ENCODE measurements at regions not wholly inside any gene's neighbourhood (a gene's known extent, or its start where the extent isn't known, plus 50 kb on each side); places are given as distances from the start of the nearest gene placed in this dataset.

DNA sequence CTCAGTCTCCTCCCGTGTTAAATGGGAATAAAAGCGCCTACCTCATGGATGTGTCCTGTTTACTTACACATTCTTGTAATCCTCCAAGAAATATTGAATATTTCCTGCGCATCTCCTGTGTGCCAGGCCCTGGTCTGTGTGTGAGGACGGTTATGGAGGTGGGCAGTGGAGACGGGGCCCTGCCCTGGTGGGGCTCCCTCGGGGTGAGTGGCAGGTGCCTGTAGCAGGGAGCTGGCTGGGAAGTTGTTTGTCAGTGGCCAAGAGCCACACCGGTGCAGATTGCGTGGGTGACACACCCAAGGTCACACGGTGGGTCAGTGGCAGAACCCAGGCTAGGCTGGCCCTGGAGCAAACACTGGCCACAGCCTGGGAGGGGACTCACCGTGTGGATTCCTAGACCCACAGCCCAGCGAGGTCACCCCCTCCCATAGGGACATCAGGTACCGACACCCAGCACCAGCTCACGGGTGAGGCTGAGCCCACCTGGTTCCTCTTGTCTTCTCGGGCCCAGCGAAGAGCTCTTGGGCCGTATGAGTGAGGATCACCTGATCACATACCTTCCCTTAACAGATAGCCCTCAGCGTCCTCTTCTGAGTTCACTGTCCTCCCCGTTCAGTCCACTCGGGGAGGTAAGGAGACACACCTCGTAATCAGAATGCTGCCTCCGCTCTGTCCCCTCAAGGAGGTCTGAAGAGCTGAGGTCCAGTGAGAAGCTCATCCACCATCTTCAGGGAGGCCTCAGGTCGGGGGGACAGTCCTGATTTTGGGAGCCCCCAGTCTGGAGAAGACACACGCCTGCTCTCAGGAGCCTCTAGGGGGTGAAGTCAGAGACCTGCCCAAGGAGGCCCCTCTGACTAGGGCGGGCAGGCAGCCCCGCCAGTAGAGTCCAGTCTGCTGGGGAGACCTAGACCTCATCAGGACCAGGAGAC, 349.6 kb downstream of the MATN1 start:
- TF ChIP-seq GATA3 (IDR thresholded peaks at IDR 0.05; ENCODE audit: low read depth, low read length) (no peak), GATA2 (IDR thresholded peaks at IDR 0.05; ENCODE audit: low read depth, low read length) (no peak)

DNA sequence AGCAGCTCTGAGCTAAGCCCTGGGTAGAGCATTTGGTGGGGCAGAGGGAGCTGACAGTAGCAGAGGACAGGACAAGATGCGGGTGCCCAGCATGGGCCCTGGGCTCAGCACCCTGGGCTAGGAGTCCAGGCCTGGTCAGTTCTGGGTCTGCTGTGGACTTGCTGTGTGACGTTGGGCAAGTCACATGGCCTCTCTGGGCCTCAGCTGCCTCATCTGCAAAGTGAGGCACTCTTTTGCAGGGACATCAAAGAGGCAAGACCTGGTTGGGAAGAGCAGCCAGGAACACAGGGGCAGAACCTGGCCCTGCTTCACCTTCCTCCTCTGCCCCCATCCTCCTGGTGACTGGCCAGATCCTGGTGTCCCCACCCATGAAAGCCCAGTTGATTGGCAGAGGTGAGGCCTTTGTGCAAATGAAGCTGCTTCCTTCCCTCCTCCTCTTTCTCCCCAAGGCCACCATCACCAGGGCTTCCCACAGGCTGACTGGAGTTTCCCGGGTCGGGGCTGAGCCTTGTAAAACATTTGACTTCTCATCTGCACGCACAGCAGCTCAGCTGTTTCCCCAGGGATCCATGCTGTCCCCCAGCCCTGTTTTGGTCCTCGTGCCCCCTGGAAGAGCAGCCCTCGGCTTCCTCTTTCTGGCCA, 350.5 kb downstream of the MATN1 start:
- no peak for TF ChIP-seq GATA2 (IDR thresholded peaks at IDR 0.05; ENCODE audit: low read depth, low read length)

DNA sequence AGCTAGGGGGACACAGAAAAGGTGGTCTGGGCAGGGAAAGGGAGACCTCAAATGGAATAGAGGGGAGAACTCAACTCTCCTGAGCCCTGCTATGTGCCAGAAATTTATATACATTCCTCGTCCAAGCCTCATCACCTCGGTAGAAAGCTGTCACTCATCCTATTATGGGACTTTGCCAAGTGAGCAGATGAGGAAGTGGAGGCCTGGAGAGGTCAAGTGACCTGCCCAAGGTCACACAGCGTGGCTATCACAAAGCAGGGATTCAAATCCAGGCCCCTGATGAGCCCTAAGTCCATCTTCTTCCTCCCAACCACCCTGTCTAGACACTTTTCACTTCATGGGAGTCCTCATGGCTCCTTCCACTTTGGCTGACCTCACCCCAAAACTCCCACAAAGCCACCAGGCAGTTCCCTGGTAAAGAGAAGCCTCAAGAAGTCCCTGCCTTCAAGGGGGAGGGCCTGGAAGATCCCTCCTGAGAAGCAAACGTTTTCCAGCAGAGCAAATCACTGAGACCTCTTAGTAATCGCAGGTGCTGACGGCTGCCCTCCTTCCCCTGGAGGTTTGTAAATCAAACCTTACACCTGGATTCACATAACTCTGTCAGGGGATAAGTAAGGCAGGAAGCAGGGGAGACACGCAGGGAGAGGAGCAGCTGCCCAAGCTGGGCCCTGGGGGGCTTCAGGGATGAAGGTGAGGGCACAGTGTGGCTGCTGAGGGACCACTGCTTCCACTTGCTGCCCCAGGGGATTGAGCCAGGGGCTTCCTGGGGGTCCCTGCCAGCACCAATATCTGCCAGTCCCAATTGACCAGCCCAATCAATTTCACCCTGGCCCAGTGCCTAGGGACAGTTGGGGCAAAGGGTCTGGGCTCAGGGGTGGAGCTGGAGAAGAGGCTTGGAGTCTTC, 351.2 kb downstream of the MATN1 start:
- no peak for TF ChIP-seq GATA3 (IDR thresholded peaks at IDR 0.05; ENCODE audit: low read depth, low read length)
- no peak for TF ChIP-seq GATA2 (IDR thresholded peaks at IDR 0.05; ENCODE audit: low read depth, low read length)

DNA sequence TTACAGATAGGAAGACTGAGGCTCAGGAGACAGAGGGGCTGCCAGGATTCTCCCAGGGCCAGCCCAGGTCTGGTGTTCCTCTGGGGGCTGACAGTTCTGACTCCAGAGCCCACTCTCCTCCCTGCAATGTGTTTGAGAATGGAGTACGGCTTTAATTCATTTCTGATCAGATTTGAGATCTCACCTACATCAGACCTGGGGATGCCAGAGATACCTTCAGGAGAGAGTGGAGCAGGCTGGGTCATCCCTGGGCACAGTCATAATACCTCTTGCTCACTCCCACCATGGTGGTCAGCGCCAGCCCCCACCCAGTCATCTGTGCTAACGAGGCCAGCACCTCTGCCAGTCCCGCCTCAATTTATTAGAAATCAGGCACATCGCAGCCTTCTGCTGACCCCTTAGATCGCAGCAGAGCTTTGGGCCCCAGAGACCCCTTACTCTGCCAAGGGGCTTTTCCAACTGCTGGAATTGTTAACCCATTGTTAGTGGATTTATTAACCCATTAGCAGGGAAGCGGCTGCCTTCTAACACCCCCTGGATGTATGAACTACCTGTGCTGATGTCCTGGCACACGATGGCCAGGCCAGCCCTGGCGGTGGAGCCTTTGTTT, 352.1 kb downstream of the MATN1 start:
- TF ChIP-seq GATA3 (IDR thresholded peaks at IDR 0.05; ENCODE audit: low read depth, low read length) = no peak
- TF ChIP-seq GATA2 (IDR thresholded peaks at IDR 0.05; ENCODE audit: low read depth, low read length) = no peak

DNA sequence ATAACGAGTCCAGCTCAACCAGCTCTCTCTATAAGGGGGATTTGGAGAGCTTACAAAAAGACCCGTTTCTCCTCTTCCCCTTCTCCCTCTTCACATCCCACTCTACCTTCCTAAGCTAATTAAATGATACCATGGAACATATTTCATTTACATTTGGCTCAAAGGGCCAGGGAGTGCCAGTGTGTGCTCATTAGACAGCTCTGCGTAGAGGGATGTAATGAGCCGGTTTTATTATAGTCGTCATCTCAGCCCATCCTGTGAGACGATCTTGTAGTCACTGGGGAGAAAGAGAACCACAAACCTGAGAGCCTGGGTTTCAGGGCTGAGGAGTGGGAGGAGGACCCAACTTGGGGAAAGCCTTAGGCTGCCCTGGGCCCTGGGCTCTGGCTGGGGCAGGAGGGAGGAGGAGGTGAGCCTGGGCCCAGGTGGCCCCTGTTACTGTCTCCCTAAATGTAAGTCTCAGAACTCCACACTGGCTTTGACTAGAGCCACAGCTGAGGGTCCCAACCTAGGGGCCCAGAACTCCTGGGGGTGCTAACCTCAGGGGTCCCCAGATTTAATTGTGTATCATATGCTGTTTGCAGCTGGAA, 354.6 kb downstream of the MATN1 start:
- TF ChIP-seq GATA2 (IDR thresholded peaks at IDR 0.05; ENCODE audit: low read depth, low read length) (no peak), GATA3 (IDR thresholded peaks at IDR 0.05; ENCODE audit: low read depth, low read length) (no peak)

DNA sequence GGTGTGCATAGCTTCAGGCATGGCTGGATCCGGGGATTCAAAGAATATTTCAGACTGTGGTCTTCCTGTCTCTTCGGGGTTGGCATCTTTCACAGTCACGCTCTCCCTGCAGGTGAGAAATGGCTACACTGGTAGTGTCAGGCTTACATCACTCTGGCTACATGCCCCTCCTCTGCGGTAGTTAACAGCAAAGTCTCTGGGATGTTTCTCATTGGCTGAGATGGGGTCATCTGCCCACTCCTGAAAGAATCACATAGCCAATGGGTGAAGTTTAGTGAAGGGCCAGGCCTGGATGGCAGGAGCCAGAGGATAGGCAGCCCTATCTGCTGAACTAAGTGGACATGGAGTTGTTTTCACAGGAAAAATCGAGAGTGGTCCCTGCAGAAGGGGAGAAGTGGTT, 356.5 kb downstream of the MATN1 start:
- TF ChIP-seq GATA3 (IDR thresholded peaks at IDR 0.05; ENCODE audit: low read depth, low read length) (no peak), GATA2 (IDR thresholded peaks at IDR 0.05; ENCODE audit: low read depth, low read length) (no peak)

DNA sequence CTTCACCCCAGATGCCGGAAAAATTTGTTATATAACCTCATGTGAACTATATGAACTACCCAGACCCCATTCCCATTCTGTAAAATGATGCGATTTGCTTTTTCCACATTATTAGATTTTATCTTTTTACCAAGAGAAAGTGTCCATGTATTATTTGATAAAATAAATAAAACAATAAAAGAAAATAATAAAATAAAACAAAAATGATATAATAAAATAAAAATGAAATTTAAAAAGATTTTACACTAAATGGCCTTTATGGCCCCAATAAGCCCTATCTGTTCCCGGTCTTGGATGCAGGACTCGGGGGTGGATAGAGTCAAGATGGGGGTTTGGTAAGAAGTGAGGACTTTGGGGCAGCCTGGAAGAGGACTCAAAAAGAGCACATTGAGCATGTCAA, 357.2 kb downstream of the MATN1 start:
- no peak for TF ChIP-seq GATA2 (IDR thresholded peaks at IDR 0.05; ENCODE audit: low read depth, low read length)
- no peak for TF ChIP-seq GATA3 (IDR thresholded peaks at IDR 0.05; ENCODE audit: low read depth, low read length)

DNA sequence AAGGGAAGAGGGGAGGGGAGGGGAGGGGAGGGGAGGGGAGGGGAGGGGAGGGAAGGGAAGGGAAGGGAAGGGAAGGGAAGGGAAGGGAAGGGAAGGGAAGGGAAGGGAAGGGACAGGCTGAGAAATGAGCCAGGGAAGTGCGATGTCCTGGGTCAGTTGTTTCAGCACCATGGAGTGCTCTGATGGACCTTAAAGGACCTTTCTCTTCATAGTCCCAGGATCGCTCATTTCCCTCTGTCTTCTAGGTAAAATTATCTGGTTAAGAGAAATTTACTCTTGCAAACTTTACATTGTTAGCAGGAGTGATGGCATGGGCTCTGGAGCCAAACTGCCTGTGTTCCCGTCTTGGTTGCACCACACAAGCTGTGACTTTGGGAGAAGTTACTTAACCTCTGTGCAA, 357.8 kb downstream of the MATN1 start:
- TF ChIP-seq GATA3 (IDR thresholded peaks at IDR 0.05; ENCODE audit: low read depth, low read length) (no peak), GATA2 (IDR thresholded peaks at IDR 0.05; ENCODE audit: low read depth, low read length) (no peak)

DNA sequence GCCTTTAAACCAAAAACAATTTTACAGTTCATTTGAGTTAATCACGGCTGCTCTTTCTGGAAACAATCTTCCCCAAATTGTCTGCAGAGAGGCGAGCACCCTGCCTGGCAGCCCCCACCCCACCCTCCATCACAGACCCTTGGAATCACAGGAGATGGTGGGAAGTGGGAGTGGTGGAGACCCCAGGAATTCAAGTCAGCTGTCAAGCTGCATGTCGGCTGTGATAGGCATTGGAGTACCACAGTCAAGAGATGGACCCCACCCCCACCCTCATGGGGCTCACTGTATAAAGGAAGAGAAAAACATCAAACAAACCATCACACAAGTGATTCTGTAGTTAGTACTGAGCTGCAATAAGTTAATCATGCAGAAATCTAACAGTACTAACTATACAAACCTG, 360.4 kb downstream of the MATN1 start:
- no peak for TF ChIP-seq GATA2 (IDR thresholded peaks at IDR 0.05; ENCODE audit: low read depth, low read length)

DNA sequence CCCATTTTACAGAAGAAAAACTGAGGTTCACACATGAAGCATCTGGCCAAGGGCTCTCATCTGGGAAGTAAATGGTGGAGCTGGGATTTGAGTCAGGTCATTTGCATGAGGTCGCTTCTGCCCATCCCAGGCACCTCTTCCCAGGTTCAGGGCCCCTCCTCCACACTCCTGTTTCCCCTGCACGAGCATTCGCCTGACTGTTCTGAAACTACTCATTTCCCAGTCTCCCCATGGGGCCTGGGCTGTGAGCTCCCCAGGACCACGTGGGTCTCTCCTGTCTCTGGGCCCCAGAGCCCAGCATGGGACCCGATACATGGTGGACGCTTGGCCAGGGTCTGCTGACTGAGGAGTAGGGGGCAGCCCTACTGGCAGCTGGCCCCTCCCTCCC, 360.8 kb downstream of the MATN1 start:
- TF ChIP-seq GATA2 (IDR thresholded peaks at IDR 0.05; ENCODE audit: low read depth, low read length) (no peak), GATA3 (IDR thresholded peaks at IDR 0.05; ENCODE audit: low read depth, low read length) (no peak)

DNA sequence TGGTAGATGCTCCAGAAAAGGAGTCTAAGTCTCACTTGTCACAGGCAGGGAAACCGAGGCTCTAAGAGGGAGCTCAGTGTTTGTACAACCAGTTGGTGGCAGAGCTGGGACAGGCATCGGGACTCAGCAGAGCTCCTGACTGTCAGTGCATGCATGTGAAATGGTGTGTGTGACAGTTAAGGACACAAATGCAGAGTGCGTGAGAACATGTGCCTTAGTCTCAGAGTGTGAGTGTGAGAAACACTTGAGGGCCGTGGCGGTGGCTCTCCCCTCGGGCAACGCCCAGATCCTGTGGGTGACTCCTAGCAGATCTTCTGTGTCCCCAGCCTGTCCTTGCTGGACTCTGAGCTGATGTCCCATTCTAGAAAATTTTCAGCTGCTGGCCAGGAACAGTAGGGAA, 362.6 kb downstream of the MATN1 start:
- TF ChIP-seq GATA3 (IDR thresholded peaks at IDR 0.05; ENCODE audit: low read depth, low read length) (no peak), GATA2 (IDR thresholded peaks at IDR 0.05; ENCODE audit: low read depth, low read length) (no peak)

DNA sequence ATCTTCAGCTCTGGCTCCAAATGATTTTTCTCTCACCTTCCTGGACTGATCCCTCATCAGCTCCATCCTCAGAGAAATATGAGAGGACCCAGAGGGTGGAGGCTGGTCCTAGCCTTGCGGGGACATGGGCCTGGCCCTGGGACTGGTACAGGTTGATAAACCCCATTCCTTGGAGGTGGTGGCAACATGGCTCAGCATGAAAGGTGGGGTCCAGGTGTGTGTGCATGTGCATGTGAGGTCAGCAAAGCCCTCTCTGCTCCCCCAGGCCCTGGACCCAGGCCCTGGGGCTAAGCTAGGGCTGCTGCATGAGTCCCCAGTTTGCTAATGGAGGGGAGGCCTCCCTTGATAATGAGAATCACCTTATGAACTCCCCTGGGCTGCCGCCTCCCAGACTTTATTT, 363.1 kb downstream of the MATN1 start:
- no peak for TF ChIP-seq GATA2 (IDR thresholded peaks at IDR 0.05; ENCODE audit: low read depth, low read length)
- TF ChIP-seq GATA3 (IDR thresholded peaks at IDR 0.05; ENCODE audit: low read depth, low read length) = no peak

DNA sequence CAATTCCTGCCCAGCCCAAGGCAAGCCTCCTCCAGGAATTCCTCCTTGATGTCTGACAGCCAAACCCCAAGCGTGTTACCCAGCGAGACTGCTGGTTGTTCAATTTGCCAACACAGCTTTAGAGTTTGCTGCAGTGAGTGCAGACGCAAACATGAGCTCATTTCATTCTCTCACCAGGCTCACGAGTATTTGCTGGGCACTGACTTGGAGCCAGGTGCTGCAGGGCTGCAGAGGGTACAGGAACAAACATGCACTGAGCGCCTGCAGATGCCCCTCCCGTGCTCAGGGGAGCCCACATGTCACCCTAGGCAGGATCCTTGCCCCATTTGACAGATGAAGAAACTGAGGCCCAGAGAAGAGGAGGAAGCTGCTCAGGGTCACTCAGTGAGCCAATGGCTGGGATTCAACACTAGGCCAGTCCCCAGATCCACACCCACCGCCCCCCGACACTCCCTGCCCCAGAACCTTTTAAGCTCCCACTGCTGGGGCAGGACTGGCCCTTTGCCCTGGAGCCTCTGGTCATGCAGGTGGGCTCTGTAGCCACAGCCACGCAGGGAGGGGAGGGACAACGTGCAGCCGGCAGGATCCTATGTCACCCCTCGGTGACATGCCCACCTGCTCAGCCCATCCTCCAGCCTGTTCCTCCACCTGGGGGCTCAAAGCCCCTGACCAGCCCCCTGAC, 363.7 kb downstream of the MATN1 start:
- TF ChIP-seq GATA2 (IDR thresholded peaks at IDR 0.05; ENCODE audit: low read depth, low read length) (no peak), GATA3 (IDR thresholded peaks at IDR 0.05; ENCODE audit: low read depth, low read length) (no peak)

Data from SH-SY5Y (cell line).